ENCODE measurements at regions not wholly inside any gene's neighbourhood (a gene's known extent, or its start where the extent isn't known, plus 50 kb on each side); places are given as distances from the start of the nearest gene placed in this dataset.

GRCh38 chr7:145978769-145979168 is 137.8 kb upstream of the CNTNAP2 start:
- TF ChIP-seq SUZ12 (IDR thresholded peaks at IDR 0.05) (no peak), SP1 (IDR thresholded peaks at IDR 0.05) (no peak), CTBP1 (IDR thresholded peaks at IDR 0.05; ENCODE audit: borderline replicate concordance) (no peak), HDGF (IDR thresholded peaks at IDR 0.05; ENCODE audit: borderline replicate concordance) (no peak), TARDBP (IDR thresholded peaks at IDR 0.05) (no peak), ARNT (IDR thresholded peaks at IDR 0.05) (no peak), ZNF384 (IDR thresholded peaks at IDR 0.05) (no peak), FOXK2 (IDR thresholded peaks at IDR 0.05) (no peak), FOXM1 (IDR thresholded peaks at IDR 0.05; ENCODE audit: borderline replicate concordance) (no peak), L3MBTL2 (conservative IDR thresholded peaks at IDR 0.05) (no peak), LEF1 (IDR thresholded peaks at IDR 0.05; ENCODE audit: borderline replicate concordance) (no peak), FOXA1 (IDR thresholded peaks at IDR 0.05) (no peak), PKNOX1 (IDR thresholded peaks at IDR 0.05) (no peak)
